Osteocyte (in vitro differentiated cells): ENCODE measurements at regions not wholly inside any gene's neighbourhood (a gene's known extent, or its start where the extent isn't known, plus 50 kb on each side); places are given as distances from the start of the nearest gene placed in this dataset.

Experiments used
- DNase-seq: peaks from one replicate; pipeline ENCODE4 v3.0.0; 2021; ENCODE audit warnings: mixed read lengths; ENCODE audit not compliant: unreplicated experiment; ENCODE audit errors: extremely low spot score
- H3K27ac Mint-ChIP-seq: one replicate; pipeline ENCODE4 v1.8.0; 2021; ENCODE audit warnings: mild to moderate bottlenecking, mixed read lengths; ENCODE audit not compliant: unreplicated experiment
- H3K27me3 Mint-ChIP-seq: one replicate; pipeline ENCODE4 v1.8.0; 2021; ENCODE audit warnings: mixed read lengths; ENCODE audit not compliant: unreplicated experiment
- H3K36me3 Mint-ChIP-seq: one replicate; pipeline ENCODE4 v1.8.0; 2021; ENCODE audit warnings: mixed read lengths; ENCODE audit not compliant: unreplicated experiment
- H3K4me1 Mint-ChIP-seq: one replicate; pipeline ENCODE4 v1.8.0; 2021; ENCODE audit warnings: mixed read lengths; ENCODE audit not compliant: unreplicated experiment
- H3K4me3 Mint-ChIP-seq: one replicate; pipeline ENCODE4 v1.8.0; 2021; ENCODE audit warnings: mild to moderate bottlenecking, moderate library complexity, mixed read lengths; ENCODE audit not compliant: unreplicated experiment
- H3K9me3 Mint-ChIP-seq: one replicate; pipeline ENCODE4 v1.8.0; 2021; ENCODE audit warnings: mixed read lengths; ENCODE audit not compliant: unreplicated experiment
- CTCF ChIP-seq: fragments of 200-600 bp; sonication (generic); IDR thresholded peaks from 2 replicates; pipeline ENCODE4 v1.5.0; 2021; ENCODE audit warnings: antibody characterized with exemption, mild to moderate bottlenecking, moderate library complexity

GRCh38 chr3:94607778-94608177 is 544.9 kb downstream of the NSUN3 start:
- no peak for DNase-seq
- H3K4me1 Mint-ChIP-seq: no peaks in the 10 kb centered on the region
- no peak overlapping the region for H3K4me3 Mint-ChIP-seq
- no peak for TF ChIP-seq CTCF
- no peaks in the 10 kb centered on the region for H3K36me3 Mint-ChIP-seq
- no peaks in the 10 kb centered on the region for H3K9me3 Mint-ChIP-seq
- no peak overlapping the region for H3K27ac Mint-ChIP-seq
- peaks cover 2% of the 10 kb centered on the region for H3K27me3 Mint-ChIP-seq

GRCh38 chr3:94609908-94610307 is 547.0 kb downstream of the NSUN3 start:
- Mint-ChIP-seq H3K9me3 (no peaks in the 10 kb centered on the region), H3K27me3 (peaks cover 2% of the 10 kb centered on the region)
- no peak for DNase-seq

GRCh38 chr3:94611596-94611995 is 548.7 kb downstream of the NSUN3 start:
- Mint-ChIP-seq H3K9me3 (no peaks in the 10 kb centered on the region), H3K4me1 (no peaks in the 10 kb centered on the region), H3K4me3 (no peak overlapping the region), H3K27me3 (peaks cover 2% of the 10 kb centered on the region), H3K27ac (no peak overlapping the region), H3K36me3 (no peaks in the 10 kb centered on the region)
- no peak for TF ChIP-seq CTCF
- DNase-seq: no peak

More at GRCh38 chr3:94609908-94610307, 547.0 kb downstream of the NSUN3 start:
- Mint-ChIP-seq H3K27ac (no peak overlapping the region), H3K4me3 (no peak overlapping the region), H3K4me1 (no peaks in the 10 kb centered on the region), H3K36me3 (no peaks in the 10 kb centered on the region)
- TF ChIP-seq CTCF: no peak

- no peaks in the 10 kb centered on the region for H3K4me1 Mint-ChIP-seq
- no peaks in the 10 kb centered on the region for H3K36me3 Mint-ChIP-seq
- H3K27me3 Mint-ChIP-seq: peaks cover 2% of the 10 kb centered on the region
- no peak overlapping the region for H3K27ac Mint-ChIP-seq
- TF ChIP-seq CTCF: no peak
- no peaks in the 10 kb centered on the region for H3K9me3 Mint-ChIP-seq
- H3K4me3 Mint-ChIP-seq: no peak overlapping the region
- no peak for DNase-seq
Observed at GRCh38 chr3:94612631-94613030, 549.8 kb downstream of the NSUN3 start.

- Mint-ChIP-seq H3K4me3 (no peak overlapping the region), H3K36me3 (no peaks in the 10 kb centered on the region)
Observed at GRCh38 chr3:94614192-94614591, 551.3 kb downstream of the NSUN3 start.

More at GRCh38 chr3:94614192-94614591, 551.3 kb downstream of the NSUN3 start:
- no peak overlapping the region for H3K27ac Mint-ChIP-seq
- H3K9me3 Mint-ChIP-seq: no peaks in the 10 kb centered on the region
- no peak for TF ChIP-seq CTCF
- no peaks in the 10 kb centered on the region for H3K27me3 Mint-ChIP-seq
- H3K4me1 Mint-ChIP-seq: no peaks in the 10 kb centered on the region
- no peak for DNase-seq
